ENCODE measurements at regions not wholly inside any gene's neighbourhood (a gene's known extent, or its start where the extent isn't known, plus 50 kb on each side); places are given as distances from the start of the nearest gene placed in this dataset.

DNA sequence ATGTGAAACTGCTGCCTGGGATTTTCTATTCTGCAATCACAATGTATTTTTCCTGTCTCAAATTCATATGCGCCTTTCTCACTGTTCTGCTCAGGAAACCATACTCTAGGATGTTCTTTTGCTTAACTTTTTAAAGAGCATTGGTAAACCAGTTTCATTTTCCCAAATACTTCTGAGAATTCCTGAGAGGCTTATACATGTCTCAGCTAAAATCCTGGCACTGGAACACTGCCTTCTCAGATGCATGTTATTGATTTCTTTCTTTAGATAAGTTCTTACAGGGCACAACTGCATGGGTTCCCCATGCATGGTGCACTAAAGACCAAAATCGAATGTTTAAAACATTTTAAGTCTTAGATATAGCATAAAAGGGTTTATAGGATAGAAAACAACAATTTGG is 178.3 kb upstream of the PLSCR5 start:
- TF ChIP-seq, protein P1, sequence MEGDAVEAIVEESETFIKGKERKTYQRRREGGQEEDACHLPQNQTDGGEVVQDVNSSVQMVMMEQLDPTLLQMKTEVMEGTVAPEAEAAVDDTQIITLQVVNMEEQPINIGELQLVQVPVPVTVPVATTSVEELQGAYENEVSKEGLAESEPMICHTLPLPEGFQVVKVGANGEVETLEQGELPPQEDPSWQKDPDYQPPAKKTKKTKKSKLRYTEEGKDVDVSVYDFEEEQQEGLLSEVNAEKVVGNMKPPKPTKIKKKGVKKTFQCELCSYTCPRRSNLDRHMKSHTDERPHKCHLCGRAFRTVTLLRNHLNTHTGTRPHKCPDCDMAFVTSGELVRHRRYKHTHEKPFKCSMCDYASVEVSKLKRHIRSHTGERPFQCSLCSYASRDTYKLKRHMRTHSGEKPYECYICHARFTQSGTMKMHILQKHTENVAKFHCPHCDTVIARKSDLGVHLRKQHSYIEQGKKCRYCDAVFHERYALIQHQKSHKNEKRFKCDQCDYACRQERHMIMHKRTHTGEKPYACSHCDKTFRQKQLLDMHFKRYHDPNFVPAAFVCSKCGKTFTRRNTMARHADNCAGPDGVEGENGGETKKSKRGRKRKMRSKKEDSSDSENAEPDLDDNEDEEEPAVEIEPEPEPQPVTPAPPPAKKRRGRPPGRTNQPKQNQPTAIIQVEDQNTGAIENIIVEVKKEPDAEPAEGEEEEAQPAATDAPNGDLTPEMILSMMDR (IDR thresholded peaks at IDR 0.05; ENCODE audit: low read depth, low read length), result no peak
- TF ChIP-seq POLR2A (IDR thresholded peaks at IDR 0.05; ENCODE audit: extremely low read depth, insufficient read length) (no peak), MYC (IDR thresholded peaks at IDR 0.05; ENCODE audit: low read depth, low read length) (no peak)
- TF ChIP-seq, protein P2, sequence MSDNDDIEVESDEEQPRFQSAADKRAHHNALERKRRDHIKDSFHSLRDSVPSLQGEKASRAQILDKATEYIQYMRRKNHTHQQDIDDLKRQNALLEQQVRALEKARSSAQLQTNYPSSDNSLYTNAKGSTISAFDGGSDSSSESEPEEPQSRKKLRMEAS (IDR thresholded peaks at IDR 0.05; ENCODE audit: low read depth, low read length), result no peak
